ENCODE measurements at regions not wholly inside any gene's neighbourhood (a gene's known extent, or its start where the extent isn't known, plus 50 kb on each side); places are given as distances from the start of the nearest gene placed in this dataset.

DNA sequence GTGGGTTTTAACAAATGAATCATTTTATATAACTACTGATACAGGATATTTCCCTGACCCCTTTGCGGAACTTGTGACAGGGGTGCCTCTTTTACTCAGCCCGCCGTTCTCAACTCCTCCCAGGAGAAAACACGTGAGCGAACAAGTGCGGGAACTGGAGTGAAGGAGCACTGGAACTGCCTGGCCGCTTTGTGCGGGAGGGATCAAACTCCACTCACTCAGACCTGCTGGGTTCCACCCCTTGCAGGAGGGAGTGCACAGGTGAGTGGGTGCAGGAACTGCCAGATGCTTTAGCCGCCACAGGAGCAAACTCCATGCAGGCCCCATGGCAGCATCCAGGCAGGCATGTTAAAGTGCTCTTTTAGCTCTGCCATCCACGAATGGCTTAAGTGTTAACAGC is 513.4 kb upstream of the GRM3 start:
- H3K9me3 ChIP-seq (ENCODE audit: low read length): no peaks in the 10 kb centered on the region
- H3K9me2 ChIP-seq (ENCODE audit: insufficient read depth, low read length): no peaks in the 10 kb centered on the region
- no peak overlapping the region for H3K27ac ChIP-seq (ENCODE audit: low read length)
- no peaks in the 10 kb centered on the region for H4K20me1 ChIP-seq (ENCODE audit: insufficient read depth)
- no peaks in the 10 kb centered on the region for H3K27me3 ChIP-seq (ENCODE audit: insufficient read depth, low read depth, low read length)
- H3F3A ChIP-seq (ENCODE audit: insufficient read depth, low read length, poor library complexity, severe bottlenecking): no peaks in the 10 kb centered on the region
- H3K9ac ChIP-seq (ENCODE audit: low read length): no peak overlapping the region
- H3K79me2 ChIP-seq (replicated peaks; ENCODE audit: insufficient read depth, low read length): no peaks in the 10 kb centered on the region
- H3K4me3 ChIP-seq (ENCODE audit: low read length): no peak overlapping the region
- no peak overlapping the region for H2AFZ ChIP-seq (ENCODE audit: low read depth, low read length)
- TF ChIP-seq SMC3 (conservative IDR thresholded peaks at IDR 0.05; ENCODE audit: poor library complexity) (no peak), EP300 (conservative IDR thresholded peaks at IDR 0.05; ENCODE audit: poor library complexity, severe bottlenecking) (no peak), RAD21 (conservative IDR thresholded peaks at IDR 0.05) (no peak), POLR2AphosphoS5 (IDR thresholded peaks at IDR 0.05) (no peak), MXI1 (conservative IDR thresholded peaks at IDR 0.05; ENCODE audit: poor library complexity, severe bottlenecking) (no peak), EZH2 (IDR thresholded peaks at IDR 0.05; ENCODE audit: borderline replicate concordance, insufficient read depth, low read length, poor library complexity, severe bottlenecking) (no peak)
- TF ChIP-seq, protein P1, sequence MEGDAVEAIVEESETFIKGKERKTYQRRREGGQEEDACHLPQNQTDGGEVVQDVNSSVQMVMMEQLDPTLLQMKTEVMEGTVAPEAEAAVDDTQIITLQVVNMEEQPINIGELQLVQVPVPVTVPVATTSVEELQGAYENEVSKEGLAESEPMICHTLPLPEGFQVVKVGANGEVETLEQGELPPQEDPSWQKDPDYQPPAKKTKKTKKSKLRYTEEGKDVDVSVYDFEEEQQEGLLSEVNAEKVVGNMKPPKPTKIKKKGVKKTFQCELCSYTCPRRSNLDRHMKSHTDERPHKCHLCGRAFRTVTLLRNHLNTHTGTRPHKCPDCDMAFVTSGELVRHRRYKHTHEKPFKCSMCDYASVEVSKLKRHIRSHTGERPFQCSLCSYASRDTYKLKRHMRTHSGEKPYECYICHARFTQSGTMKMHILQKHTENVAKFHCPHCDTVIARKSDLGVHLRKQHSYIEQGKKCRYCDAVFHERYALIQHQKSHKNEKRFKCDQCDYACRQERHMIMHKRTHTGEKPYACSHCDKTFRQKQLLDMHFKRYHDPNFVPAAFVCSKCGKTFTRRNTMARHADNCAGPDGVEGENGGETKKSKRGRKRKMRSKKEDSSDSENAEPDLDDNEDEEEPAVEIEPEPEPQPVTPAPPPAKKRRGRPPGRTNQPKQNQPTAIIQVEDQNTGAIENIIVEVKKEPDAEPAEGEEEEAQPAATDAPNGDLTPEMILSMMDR (IDR thresholded peaks at IDR 0.05; ENCODE audit: poor library complexity, severe bottlenecking): no peak
- TF ChIP-seq, protein P2, sequence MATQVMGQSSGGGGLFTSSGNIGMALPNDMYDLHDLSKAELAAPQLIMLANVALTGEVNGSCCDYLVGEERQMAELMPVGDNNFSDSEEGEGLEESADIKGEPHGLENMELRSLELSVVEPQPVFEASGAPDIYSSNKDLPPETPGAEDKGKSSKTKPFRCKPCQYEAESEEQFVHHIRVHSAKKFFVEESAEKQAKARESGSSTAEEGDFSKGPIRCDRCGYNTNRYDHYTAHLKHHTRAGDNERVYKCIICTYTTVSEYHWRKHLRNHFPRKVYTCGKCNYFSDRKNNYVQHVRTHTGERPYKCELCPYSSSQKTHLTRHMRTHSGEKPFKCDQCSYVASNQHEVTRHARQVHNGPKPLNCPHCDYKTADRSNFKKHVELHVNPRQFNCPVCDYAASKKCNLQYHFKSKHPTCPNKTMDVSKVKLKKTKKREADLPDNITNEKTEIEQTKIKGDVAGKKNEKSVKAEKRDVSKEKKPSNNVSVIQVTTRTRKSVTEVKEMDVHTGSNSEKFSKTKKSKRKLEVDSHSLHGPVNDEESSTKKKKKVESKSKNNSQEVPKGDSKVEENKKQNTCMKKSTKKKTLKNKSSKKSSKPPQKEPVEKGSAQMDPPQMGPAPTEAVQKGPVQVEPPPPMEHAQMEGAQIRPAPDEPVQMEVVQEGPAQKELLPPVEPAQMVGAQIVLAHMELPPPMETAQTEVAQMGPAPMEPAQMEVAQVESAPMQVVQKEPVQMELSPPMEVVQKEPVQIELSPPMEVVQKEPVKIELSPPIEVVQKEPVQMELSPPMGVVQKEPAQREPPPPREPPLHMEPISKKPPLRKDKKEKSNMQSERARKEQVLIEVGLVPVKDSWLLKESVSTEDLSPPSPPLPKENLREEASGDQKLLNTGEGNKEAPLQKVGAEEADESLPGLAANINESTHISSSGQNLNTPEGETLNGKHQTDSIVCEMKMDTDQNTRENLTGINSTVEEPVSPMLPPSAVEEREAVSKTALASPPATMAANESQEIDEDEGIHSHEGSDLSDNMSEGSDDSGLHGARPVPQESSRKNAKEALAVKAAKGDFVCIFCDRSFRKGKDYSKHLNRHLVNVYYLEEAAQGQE (IDR thresholded peaks at IDR 0.05; ENCODE audit: borderline replicate concordance): no peak
- H3K4me2 ChIP-seq (ENCODE audit: low read length): no peak overlapping the region
- H3K36me3 ChIP-seq (ENCODE audit: insufficient read depth, low read length): no peaks in the 10 kb centered on the region

DNA sequence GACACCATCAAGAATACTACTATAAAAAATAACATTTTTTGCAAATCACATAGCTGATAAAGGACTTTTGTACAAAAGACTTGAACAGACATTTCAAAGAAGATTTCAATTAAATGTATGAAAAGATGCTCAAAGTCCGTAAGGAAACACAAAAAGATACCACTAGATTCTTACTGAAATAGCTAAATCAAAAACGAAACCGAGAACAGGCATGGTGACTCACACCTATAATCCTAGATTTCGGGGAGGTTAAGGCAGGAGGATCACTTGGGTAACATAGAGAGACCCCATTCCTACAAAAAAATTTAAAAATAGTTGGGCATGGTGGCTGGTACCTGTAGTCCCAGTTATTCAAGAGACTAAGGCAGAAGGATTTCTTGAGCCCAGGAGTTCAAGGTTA is 520.2 kb upstream of the GRM3 start:
- H3K36me3 ChIP-seq (ENCODE audit: insufficient read depth, low read length): no peaks in the 10 kb centered on the region

More for the DNA sequence above, 520.2 kb upstream of the GRM3 start:
- H3K27ac ChIP-seq (ENCODE audit: low read length): no peak overlapping the region
- no peaks in the 10 kb centered on the region for H3K27me3 ChIP-seq (ENCODE audit: insufficient read depth, low read depth, low read length)
- no peak overlapping the region for H3K9ac ChIP-seq (ENCODE audit: low read length)
- no peaks in the 10 kb centered on the region for H3F3A ChIP-seq (ENCODE audit: insufficient read depth, low read length, poor library complexity, severe bottlenecking)
- no peak overlapping the region for H2AFZ ChIP-seq (ENCODE audit: low read depth, low read length)
- no peaks in the 10 kb centered on the region for H3K79me2 ChIP-seq (replicated peaks; ENCODE audit: insufficient read depth, low read length)
- H3K9me3 ChIP-seq (ENCODE audit: low read length): no peaks in the 10 kb centered on the region
- H3K9me2 ChIP-seq (ENCODE audit: insufficient read depth, low read length): no peaks in the 10 kb centered on the region
- TF ChIP-seq POLR2AphosphoS5 (IDR thresholded peaks at IDR 0.05) (no peak), RAD21 (conservative IDR thresholded peaks at IDR 0.05) (no peak), TAF1 (IDR thresholded peaks at IDR 0.05; ENCODE audit: low read depth) (no peak), EP300 (conservative IDR thresholded peaks at IDR 0.05; ENCODE audit: poor library complexity, severe bottlenecking) (no peak), MXI1 (conservative IDR thresholded peaks at IDR 0.05; ENCODE audit: poor library complexity, severe bottlenecking) (no peak), EZH2 (IDR thresholded peaks at IDR 0.05; ENCODE audit: borderline replicate concordance, insufficient read depth, low read length, poor library complexity, severe bottlenecking) (no peak), SMC3 (conservative IDR thresholded peaks at IDR 0.05; ENCODE audit: poor library complexity) (no peak)
- TF ChIP-seq, protein P1 (IDR thresholded peaks at IDR 0.05; ENCODE audit: poor library complexity, severe bottlenecking): no peak
- TF ChIP-seq, protein P2 (IDR thresholded peaks at IDR 0.05; ENCODE audit: borderline replicate concordance): no peak
- no peaks in the 10 kb centered on the region for H4K20me1 ChIP-seq (ENCODE audit: insufficient read depth)
- no peak overlapping the region for H3K4me3 ChIP-seq (ENCODE audit: low read length)
- no peak overlapping the region for H3K4me2 ChIP-seq (ENCODE audit: low read length)
